ENCODE measurements at regions not wholly inside any gene's neighbourhood (a gene's known extent, or its start where the extent isn't known, plus 50 kb on each side); places are given as distances from the start of the nearest gene placed in this dataset.

DNA sequence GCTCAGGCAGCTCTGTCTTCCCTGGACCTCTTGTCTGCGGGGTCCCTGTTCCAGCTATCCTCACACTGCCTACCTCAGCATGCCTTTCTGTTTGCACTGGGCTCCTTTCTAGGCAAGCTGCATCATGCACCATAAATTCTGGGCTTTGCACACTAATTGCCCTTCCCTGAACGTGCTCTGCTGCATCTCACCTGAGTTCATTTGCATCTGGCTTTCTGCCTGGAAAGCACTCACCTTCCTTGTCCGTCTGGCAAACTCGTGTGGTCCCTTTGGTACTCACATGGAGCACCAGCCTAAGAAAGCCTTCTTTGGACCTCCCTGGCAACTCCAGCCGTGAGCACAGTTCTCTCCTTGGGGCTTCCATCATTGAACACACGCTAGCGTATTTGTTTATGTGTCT, 365.6 kb downstream of the SV2B start:
- Histone ChIP-seq H3K36me3 (replicated peaks; ENCODE audit: low read depth, low read length) (no peaks in the 10 kb centered on the region), H3K4me2 (ENCODE audit: low read length) (no peak overlapping the region), H3K4me3 (ENCODE audit: low read length) (no peak overlapping the region), H4K20me1 (ENCODE audit: insufficient read depth, low read length) (no peaks in the 10 kb centered on the region), H3K27ac (ENCODE audit: low read length) (no peak overlapping the region), H2AFZ (ENCODE audit: low read depth, low read length) (no peak overlapping the region), H3K4me1 (ENCODE audit: low read length) (no peaks in the 10 kb centered on the region), H3K27me3 (ENCODE audit: low read depth, low read length) (no peaks in the 10 kb centered on the region), H3K79me2 (ENCODE audit: low read length) (no peaks in the 10 kb centered on the region), H3K9me3 (ENCODE audit: insufficient read depth, low read length) (no peaks in the 10 kb centered on the region), H3K9ac (ENCODE audit: low read length) (no peak overlapping the region)
- TF ChIP-seq EZH2phosphoT487 (IDR thresholded peaks at IDR 0.05; ENCODE audit: low read depth), result no peak
- TF ChIP-seq, protein P1, sequence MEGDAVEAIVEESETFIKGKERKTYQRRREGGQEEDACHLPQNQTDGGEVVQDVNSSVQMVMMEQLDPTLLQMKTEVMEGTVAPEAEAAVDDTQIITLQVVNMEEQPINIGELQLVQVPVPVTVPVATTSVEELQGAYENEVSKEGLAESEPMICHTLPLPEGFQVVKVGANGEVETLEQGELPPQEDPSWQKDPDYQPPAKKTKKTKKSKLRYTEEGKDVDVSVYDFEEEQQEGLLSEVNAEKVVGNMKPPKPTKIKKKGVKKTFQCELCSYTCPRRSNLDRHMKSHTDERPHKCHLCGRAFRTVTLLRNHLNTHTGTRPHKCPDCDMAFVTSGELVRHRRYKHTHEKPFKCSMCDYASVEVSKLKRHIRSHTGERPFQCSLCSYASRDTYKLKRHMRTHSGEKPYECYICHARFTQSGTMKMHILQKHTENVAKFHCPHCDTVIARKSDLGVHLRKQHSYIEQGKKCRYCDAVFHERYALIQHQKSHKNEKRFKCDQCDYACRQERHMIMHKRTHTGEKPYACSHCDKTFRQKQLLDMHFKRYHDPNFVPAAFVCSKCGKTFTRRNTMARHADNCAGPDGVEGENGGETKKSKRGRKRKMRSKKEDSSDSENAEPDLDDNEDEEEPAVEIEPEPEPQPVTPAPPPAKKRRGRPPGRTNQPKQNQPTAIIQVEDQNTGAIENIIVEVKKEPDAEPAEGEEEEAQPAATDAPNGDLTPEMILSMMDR (IDR thresholded peaks at IDR 0.05; ENCODE audit: low read depth, low read length), result no peak

DNA sequence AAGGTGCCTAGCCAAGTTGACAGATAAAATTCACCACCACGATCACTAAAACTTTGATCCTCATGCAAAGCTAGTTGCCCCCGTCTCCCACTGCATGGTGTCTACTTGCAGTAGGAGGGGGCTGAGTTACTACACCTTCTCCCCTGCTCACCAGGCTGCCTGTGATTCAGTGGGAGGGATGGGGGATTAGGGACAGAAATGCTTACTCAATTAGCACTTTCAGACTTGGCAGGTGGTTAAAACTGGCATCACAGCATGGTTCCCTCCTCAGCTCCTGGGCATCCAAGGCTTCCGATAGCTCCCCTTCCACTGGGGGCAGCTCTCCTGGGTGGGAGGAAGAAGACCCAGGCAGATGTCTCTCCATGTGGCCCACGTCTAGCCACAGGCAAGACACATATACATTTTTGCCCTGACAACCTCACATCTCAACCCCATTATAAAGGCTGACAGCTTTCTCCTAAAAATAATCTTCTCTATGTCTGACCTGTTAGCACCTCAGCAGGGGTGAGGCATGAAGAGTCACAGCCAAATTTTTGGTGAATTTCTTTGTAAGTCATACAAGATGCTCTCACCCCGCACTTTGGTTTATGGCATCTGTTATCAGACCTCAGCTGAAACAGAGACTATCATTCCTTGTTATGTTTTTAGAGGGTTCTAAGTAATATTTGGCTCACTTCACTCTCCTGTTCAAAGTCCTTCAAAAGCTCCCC, 369.0 kb downstream of the SV2B start:
- Histone ChIP-seq H3K4me2 (ENCODE audit: low read length) (no peak overlapping the region), H3K4me3 (ENCODE audit: low read length) (no peak overlapping the region), H4K20me1 (ENCODE audit: insufficient read depth, low read length) (no peaks in the 10 kb centered on the region), H3K36me3 (replicated peaks; ENCODE audit: low read depth, low read length) (no peaks in the 10 kb centered on the region), H3K79me2 (ENCODE audit: low read length) (no peaks in the 10 kb centered on the region), H3K9me3 (ENCODE audit: insufficient read depth, low read length) (no peaks in the 10 kb centered on the region), H2AFZ (ENCODE audit: low read depth, low read length) (no peak overlapping the region), H3K4me1 (ENCODE audit: low read length) (no peaks in the 10 kb centered on the region), H3K27ac (ENCODE audit: low read length) (no peak overlapping the region), H3K9ac (ENCODE audit: low read length) (no peak overlapping the region), H3K27me3 (ENCODE audit: low read depth, low read length) (no peaks in the 10 kb centered on the region)
- TF ChIP-seq, protein P1 (IDR thresholded peaks at IDR 0.05; ENCODE audit: low read depth, low read length), result no peak
- TF ChIP-seq EZH2phosphoT487 (IDR thresholded peaks at IDR 0.05; ENCODE audit: low read depth), result no peak

DNA sequence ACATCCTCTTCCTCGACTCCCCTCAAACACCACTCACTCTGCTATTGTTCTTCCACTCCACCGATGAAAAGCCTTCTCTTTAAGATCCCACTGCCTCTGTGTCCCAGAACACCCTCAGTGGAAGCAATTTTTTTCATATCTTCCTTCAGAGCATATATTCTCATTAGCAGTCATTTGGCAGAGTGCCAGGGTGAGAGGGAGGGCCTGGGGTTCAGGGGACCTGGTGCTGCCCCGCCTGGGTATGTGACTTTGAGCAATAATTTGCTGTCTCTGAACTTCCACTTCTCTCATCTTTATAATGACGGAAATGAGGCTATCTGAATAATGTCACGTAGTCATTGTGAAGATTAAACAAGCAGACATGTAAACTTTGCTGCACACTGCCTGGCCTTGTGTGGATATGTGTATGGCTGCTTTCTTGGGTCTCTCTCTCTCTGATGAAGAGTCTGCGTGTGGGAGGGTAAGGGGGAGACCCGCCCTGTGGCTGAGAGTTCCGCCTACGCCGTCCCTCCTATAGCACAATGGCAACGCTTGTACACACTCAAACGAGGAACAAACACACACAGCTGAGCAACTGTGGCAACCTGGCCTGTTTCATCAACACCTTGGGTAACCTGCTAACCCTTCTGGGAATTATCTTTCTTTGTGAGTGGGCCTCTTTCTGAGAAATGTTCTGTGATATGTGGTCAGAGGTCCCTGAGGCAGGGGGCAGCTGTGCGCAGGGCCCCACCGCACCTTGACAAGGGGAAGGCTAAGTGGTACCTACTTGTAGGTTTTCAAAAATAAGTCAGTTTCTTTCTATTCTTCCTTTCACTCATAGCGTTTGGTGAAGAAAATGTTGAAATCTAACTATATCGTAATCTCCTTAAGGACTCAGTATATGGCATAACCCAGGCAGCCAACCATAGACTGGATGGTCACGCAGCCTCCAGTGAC, 369.8 kb downstream of the SV2B start:
- Histone ChIP-seq H4K20me1 (ENCODE audit: insufficient read depth, low read length) (no peaks in the 10 kb centered on the region), H3K9ac (ENCODE audit: low read length) (no peak overlapping the region), H3K4me3 (ENCODE audit: low read length) (no peak overlapping the region), H3K9me3 (ENCODE audit: insufficient read depth, low read length) (no peaks in the 10 kb centered on the region), H3K4me1 (ENCODE audit: low read length) (no peaks in the 10 kb centered on the region), H3K4me2 (ENCODE audit: low read length) (no peak overlapping the region), H3K79me2 (ENCODE audit: low read length) (no peaks in the 10 kb centered on the region), H3K27me3 (ENCODE audit: low read depth, low read length) (no peaks in the 10 kb centered on the region), H2AFZ (ENCODE audit: low read depth, low read length) (no peak overlapping the region), H3K36me3 (replicated peaks; ENCODE audit: low read depth, low read length) (no peaks in the 10 kb centered on the region), H3K27ac (ENCODE audit: low read length) (no peak overlapping the region)
- TF ChIP-seq, protein P1 (IDR thresholded peaks at IDR 0.05; ENCODE audit: low read depth, low read length), result no peak
- no peak for TF ChIP-seq EZH2phosphoT487 (IDR thresholded peaks at IDR 0.05; ENCODE audit: low read depth)

DNA sequence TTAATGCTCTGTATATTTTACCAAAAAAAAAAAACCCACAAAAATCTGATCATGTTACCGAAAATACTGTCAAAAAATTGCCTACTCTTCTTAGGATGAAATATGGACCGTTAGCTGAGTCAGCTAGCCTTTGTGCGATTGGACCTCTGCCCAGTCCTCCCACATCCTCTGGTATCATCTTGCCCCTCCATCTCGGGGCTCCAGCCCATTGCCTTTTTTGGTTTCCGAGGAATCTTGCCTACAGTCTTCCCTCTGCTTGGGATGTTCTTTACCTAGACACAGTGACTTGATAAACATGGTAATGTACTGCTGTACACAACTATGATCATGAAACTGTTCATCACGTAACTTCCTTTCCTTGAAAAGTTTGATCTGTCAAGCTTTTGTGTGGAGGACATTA, 371.4 kb downstream of the SV2B start:
- Histone ChIP-seq H3K4me2 (ENCODE audit: low read length) (no peak overlapping the region), H2AFZ (ENCODE audit: low read depth, low read length) (no peak overlapping the region)

More for the DNA sequence above, 371.4 kb downstream of the SV2B start:
- H3K9me3 ChIP-seq (ENCODE audit: insufficient read depth, low read length), result no peaks in the 10 kb centered on the region
- no peaks in the 10 kb centered on the region for H3K27me3 ChIP-seq (ENCODE audit: low read depth, low read length)
- no peaks in the 10 kb centered on the region for H4K20me1 ChIP-seq (ENCODE audit: insufficient read depth, low read length)
- TF ChIP-seq, protein P1 (IDR thresholded peaks at IDR 0.05; ENCODE audit: low read depth, low read length), result no peak
- TF ChIP-seq EZH2phosphoT487 (IDR thresholded peaks at IDR 0.05; ENCODE audit: low read depth), result no peak
- no peak overlapping the region for H3K27ac ChIP-seq (ENCODE audit: low read length)
- H3K36me3 ChIP-seq (replicated peaks; ENCODE audit: low read depth, low read length), result no peaks in the 10 kb centered on the region
- no peak overlapping the region for H3K9ac ChIP-seq (ENCODE audit: low read length)
- H3K79me2 ChIP-seq (ENCODE audit: low read length), result no peaks in the 10 kb centered on the region
- H3K4me3 ChIP-seq (ENCODE audit: low read length), result no peak overlapping the region
- H3K4me1 ChIP-seq (ENCODE audit: low read length), result no peaks in the 10 kb centered on the region

Data from OCI-LY3 (cell line).